22Rv1 (cell line): ENCODE measurements at regions not wholly inside any gene's neighbourhood (a gene's known extent, or its start where the extent isn't known, plus 50 kb on each side); places are given as distances from the start of the nearest gene placed in this dataset.

ENCODE experiments used
- CTCF ChIP-seq: fragments of 450-650 bp; IDR thresholded peaks from 2 replicates; pipeline ENCODE4 v1.5.1; 2017; ENCODE audit warnings: mild to moderate bottlenecking
- ZFX ChIP-seq: fragments of 450-650 bp; IDR thresholded peaks from 2 replicates; pipeline ENCODE4 v1.6.1; 2017; ENCODE audit warnings: antibody characterized with exemption, borderline replicate concordance

DNA sequence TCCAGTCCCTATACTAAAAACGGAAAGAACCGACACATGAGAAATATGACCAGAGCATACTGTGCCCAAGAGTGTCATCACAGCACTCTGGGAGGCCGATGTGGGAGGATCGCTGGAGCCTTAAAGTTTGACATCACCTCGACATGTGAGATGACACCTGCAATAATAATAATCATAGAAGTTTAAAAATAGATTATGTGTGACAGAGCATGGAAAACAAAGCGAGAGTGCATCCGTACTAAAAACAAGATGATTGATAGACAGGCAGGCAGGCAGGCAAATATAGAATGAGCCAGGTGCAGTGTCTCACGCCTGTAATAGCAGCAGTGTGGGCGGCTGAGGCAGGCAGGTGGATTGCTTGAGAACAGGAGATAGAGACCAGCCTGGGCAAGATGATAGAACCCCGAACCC is 114.8 kb upstream of the ANKRD30BL start:
- no peak for TF ChIP-seq CTCF
- TF ChIP-seq ZFX, result no peak
